GM12864 (cell line): ENCODE measurements at regions not wholly inside any gene's neighbourhood (a gene's known extent, or its start where the extent isn't known, plus 50 kb on each side); places are given as distances from the start of the nearest gene placed in this dataset.

Source experiments
- DNase-seq: peaks from one replicate; pipeline ENCODE4 v3.0.0-alpha.2; 2011; ENCODE audit warnings: low read depth
- H3K4me3 ChIP-seq: 2 replicates; pipeline ENCODE4 v1.5.1; 2011; ENCODE audit warnings: mild to moderate bottlenecking, low read depth, low read length, control low read depth
- TF ChIP-seq, protein P1 (sequence below): IDR thresholded peaks from 2 replicates; pipeline ENCODE4 v1.5.1; 2011; ENCODE audit warnings: low read depth, mild to moderate bottlenecking, moderate library complexity, low read length, control low read depth, inconsistent platforms; ENCODE audit errors: missing control alignments

DNA sequence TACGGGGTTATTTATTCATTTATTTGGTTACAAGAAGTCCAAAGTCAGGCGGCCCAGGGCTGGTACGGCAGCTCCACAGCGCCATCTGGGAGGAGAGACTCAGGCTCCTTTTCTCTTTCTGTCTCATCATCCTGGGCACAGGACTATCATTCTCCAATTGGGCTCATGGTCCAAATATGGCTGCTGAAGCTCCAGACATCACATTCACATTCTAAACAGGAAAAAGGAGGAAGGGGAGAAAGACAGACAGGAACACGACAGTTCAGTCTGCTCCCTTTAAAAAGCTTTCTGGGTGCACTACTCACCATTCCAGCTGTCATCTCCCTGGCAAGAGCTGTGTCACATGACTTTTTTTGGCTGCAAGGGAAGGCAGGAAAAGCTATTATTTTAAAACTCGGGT lies 74.4 kb upstream of the PDZD8 start:
- DNase-seq = no peak
- H3K4me3 ChIP-seq = no peak overlapping the region
- TF ChIP-seq, protein P1, sequence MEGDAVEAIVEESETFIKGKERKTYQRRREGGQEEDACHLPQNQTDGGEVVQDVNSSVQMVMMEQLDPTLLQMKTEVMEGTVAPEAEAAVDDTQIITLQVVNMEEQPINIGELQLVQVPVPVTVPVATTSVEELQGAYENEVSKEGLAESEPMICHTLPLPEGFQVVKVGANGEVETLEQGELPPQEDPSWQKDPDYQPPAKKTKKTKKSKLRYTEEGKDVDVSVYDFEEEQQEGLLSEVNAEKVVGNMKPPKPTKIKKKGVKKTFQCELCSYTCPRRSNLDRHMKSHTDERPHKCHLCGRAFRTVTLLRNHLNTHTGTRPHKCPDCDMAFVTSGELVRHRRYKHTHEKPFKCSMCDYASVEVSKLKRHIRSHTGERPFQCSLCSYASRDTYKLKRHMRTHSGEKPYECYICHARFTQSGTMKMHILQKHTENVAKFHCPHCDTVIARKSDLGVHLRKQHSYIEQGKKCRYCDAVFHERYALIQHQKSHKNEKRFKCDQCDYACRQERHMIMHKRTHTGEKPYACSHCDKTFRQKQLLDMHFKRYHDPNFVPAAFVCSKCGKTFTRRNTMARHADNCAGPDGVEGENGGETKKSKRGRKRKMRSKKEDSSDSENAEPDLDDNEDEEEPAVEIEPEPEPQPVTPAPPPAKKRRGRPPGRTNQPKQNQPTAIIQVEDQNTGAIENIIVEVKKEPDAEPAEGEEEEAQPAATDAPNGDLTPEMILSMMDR = no peak

DNA sequence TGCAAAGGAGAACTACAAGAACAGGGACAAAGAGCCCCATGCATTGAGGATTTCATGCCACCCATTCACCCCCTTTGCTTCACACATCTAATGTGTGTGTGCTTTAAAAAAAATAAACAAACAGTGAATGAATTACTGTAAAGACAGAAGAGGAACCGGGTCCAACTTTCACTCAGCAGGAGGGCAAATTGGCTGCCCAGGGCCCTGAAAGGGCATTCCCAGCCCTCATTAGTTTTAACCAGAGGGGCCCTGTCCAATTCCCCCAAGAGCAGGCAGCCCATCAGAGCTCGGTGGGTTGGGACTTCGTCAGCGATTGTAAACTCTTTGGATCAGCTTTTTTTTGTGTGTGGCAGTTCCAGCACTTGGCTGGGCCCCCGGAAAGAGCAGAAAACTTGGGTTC lies 73.6 kb upstream of the PDZD8 start:
- TF ChIP-seq, protein P1 = no peak
- H3K4me3 ChIP-seq = no peak overlapping the region

DNA sequence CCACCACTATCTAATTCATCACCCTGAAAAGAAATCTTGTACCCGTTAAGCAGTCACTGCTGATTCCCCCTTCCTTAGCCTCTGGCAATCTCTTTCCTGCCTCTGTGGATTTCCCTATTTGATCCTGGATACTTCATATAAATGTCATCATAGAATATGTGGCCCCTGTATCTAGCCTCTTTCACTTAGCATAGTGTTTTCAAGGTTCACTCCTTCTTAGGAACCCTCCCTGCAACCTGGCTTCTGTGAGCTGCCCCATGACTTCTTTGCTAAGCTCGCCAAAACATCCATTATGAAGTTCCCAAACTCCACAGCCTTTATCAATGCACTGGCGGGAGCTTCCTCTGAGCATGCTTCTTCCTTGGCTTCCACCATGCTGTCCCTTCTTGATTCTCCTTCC lies 70.8 kb upstream of the PDZD8 start:
- no peak for DNase-seq
- no peak overlapping the region for H3K4me3 ChIP-seq
- TF ChIP-seq, protein P1 = no peak

More for the DNA sequence above, 73.6 kb upstream of the PDZD8 start:
- no peak for DNase-seq

DNA sequence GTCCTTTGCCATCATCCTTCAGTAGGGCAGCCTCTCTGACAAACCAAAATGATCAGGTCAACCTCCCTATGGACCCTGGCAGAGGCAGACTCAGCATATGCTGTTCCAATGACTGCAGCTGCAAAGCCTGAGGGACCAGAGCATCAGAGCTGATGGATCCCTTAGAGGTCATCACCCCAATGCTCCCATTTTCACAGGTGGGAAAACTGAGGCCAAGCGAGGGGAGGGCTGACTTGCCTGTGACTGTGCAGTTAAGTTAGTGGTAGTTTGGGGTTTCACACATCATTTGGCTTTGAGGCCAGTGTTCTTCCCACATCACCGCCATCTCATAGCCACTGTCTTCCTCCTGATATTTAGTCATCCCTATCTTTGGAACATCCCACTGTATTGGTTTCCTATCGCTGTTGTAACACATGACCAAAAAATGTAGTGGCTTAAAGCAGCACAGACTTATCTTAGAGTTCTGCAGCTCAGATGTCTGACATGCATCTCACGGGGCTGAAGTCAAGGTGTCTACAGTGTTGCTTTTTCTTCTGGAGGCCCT lies 69.3 kb upstream of the PDZD8 start:
- H3K4me3 ChIP-seq = no peak overlapping the region
- no peak for DNase-seq
- TF ChIP-seq, protein P1 = no peak

GRCh38 chr10:117443686-117444041 lies 68.4 kb upstream of the PDZD8 start:
- DNase-seq = no peak
- TF ChIP-seq, protein P1 = no peak
- H3K4me3 ChIP-seq = no peak overlapping the region

GRCh38 chr10:117442944-117443685 lies 67.9 kb upstream of the PDZD8 start:
- TF ChIP-seq, protein P1 = peak; percentile 95
- DNase-seq = peak; percentile 10
- no peak overlapping the region for H3K4me3 ChIP-seq

DNA sequence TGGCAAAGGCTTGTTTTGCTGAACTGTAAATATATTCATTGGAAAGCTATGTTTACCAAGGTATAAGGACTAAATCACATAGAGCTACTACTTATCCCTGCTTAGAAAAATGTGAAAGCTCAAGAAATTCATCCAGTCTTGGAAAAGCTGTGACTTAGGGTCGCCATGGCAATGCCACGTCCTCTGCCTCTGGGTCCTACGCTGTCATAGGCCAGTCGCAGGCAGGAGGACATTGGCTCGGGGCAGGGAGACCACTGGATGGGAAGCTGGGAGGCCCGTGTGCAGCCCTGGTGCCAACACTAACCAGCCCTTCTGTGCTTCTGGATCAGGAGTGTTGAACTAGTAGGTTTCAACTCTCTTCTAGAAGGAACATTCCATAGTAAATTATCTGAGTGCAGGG lies 67.3 kb upstream of the PDZD8 start:
- no peak for DNase-seq
- no peak overlapping the region for H3K4me3 ChIP-seq
- TF ChIP-seq, protein P1 = no peak
